DND-41 (cell line): ENCODE measurements at regions not wholly inside any gene's neighbourhood (a gene's known extent, or its start where the extent isn't known, plus 50 kb on each side); places are given as distances from the start of the nearest gene placed in this dataset.
"Not testable (repeated sequence)": the region's sequence is repeated elsewhere in the genome, so short reads cannot be mapped to it uniquely, and the experiment has no call there.

Experiments
- EZH2 ChIP-seq: IDR thresholded peaks from 3 replicates; pipeline ENCODE4 v1.6.1; 2012; ENCODE audit warnings: borderline replicate concordance, low read depth, mild to moderate bottlenecking, moderate library complexity, low read length, inconsistent platforms; ENCODE audit not compliant: severe bottlenecking
- TF ChIP-seq, protein P1 (sequence below): IDR thresholded peaks from 2 replicates; pipeline ENCODE4 v1.5.1; 2012; ENCODE audit warnings: borderline replicate concordance, low read length, moderate library complexity, mild to moderate bottlenecking; ENCODE audit not compliant: poor library complexity, severe bottlenecking; ENCODE audit errors: extremely low read depth

GRCh38 chr4:169894767-169895166, 131.4 kb downstream of the MFAP3L start:
- TF ChIP-seq, protein P1, sequence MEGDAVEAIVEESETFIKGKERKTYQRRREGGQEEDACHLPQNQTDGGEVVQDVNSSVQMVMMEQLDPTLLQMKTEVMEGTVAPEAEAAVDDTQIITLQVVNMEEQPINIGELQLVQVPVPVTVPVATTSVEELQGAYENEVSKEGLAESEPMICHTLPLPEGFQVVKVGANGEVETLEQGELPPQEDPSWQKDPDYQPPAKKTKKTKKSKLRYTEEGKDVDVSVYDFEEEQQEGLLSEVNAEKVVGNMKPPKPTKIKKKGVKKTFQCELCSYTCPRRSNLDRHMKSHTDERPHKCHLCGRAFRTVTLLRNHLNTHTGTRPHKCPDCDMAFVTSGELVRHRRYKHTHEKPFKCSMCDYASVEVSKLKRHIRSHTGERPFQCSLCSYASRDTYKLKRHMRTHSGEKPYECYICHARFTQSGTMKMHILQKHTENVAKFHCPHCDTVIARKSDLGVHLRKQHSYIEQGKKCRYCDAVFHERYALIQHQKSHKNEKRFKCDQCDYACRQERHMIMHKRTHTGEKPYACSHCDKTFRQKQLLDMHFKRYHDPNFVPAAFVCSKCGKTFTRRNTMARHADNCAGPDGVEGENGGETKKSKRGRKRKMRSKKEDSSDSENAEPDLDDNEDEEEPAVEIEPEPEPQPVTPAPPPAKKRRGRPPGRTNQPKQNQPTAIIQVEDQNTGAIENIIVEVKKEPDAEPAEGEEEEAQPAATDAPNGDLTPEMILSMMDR = not testable (repeated sequence)
- TF ChIP-seq EZH2 = not testable (repeated sequence)
